Stimulated activated CD4-positive, alpha-beta T cell treated with anti-CD3 and anti-CD28 coated beads, TNF-alpha, amount 100 ng/mL, for 1 hour (primary cell): ENCODE measurements at regions not wholly inside any gene's neighbourhood (a gene's known extent, or its start where the extent isn't known, plus 50 kb on each side); places are given as distances from the start of the nearest gene placed in this dataset.
"Not testable (repeated sequence)": the region's sequence is repeated elsewhere in the genome, so short reads cannot be mapped to it uniquely, and the experiment has no call there.

Source experiments
- DNase-seq, 3 donors: peaks; one replicate each; pipeline ENCODE4 v3.0.0-alpha.2; 2020; ENCODE audit warnings: low read depth in 3 of 3, low spot score in 1 of 3

GRCh38 chr1:14424325-14425002, 174.0 kb upstream of the KAZN start:
- no peak for DNase-seq

DNA sequence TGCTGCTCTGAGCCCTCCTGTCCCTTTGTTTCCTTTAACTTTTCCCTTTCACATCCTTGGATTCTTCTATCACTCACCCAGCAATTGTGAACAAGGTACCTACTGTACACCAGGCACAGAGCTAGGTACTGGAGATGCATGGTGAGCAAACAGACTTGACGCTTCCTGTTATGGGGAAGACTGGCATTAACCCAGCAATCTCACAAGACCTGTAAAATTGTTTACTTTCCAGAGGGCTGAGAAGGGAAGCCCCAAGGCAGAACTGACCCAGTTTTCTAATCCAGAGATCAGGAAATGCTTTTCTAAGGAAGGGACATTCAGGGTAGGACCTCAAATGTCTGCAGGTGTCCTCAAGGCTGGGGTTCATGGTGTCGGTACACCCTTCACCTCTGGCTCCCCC, 171.6 kb upstream of the KAZN start:
- no peak for DNase-seq

GRCh38 chr1:14429577-14429976, 168.9 kb upstream of the KAZN start:
- DNase-seq = no peak

DNA sequence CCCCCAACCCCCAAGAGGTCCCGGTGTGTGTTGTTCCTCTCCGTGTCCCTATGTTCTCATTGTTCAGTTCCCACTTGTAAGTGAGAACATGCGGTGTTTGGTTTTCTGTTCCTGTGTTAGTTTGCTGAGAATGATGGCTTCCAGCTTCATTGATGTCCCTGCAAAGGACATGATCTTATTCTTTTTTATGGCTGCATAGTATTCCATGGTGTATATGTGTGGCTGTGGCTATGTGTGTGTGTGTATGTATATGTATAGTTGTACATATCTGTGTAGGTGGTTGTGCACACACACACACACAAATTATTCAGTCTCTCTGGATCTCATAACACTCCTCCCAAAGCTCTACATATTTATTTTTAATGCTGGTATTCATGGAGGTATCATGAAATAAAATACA, 165.8 kb upstream of the KAZN start:
- DNase-seq = not testable (repeated sequence)

DNA sequence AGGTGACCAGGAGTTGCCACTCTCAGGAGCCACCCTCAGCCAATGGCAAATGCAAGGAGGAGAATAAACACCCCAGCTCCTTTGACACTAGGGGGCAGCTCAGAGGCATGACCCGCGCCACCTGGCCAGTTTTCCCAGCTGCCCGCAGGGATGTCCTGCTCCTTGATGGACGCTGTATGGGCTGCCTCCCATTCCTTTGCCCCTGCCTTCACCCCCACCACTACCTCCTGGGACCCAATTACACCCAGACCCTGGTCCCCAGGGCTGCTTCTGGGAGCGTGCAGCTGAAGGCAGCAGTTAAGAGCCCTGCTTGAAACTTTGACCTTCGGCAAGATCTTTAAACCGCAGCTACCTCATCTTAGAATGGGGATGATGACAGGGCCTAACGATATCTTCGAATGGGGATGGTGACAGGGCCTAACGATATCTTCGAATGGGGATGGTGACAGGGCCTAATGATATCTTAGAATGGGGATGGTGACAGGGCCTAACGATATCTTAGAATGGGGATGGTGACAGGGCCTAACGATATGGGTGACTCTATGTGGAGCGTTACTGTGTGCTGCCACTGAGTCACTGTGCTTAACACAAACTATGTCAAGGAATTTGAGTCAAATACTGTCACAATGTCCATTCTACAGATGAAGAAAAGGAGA, 163.0 kb upstream of the KAZN start:
- no peak for DNase-seq

DNA sequence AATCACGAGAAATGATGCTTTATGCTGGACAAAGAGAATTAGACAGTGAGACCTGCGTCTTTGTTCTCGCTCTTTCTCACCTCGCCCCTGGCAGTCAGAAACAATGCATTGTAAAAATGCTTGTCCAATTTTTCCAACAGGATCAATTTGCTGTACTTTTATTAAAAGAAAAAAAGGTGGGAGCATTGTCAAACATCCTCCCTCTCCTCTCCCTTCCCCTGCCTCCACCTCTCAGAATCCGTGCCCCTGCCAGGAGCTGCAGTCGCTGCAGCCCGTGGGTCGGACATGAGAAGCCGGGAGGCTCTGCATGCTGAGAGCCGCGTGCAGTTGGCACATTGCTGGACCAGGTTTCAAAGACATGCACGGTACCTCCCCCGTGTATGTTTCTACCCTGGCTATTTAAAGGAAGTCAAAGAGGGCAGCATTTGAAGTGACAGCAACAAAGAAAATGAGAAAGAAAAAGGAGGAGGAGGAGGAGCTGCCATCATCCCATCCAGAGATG, 161.0 kb upstream of the KAZN start:
- DNase-seq = no peak

DNA sequence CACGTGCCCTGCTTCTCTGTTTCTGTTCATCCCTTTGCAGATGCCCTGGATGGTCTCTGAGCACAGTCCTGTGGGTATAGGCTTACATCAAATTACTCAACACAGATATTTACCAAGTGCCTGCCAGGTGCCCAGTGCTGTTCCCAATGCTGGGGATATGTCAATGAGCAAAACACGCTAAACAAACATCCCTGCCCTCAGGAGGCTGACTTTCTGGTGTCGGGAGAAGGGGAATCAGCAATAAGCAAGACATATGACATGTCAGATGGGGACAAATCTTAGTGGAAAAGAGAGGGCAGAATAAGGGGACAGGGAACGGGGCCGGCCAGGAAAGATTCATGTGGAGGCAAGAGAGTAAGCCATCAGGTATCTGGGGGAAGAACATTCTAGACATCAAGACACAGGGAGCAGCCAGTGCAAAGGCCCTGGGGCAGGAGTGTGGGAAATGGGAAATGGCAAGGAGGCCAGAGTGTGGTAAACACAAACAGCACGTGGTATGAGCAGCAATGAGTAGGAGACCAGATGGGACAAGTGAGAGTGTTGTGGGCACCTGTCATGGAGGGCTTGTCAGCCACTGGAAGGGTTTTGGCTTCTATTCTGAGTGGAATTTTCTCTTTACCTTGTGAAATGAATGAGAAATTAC, 160.2 kb upstream of the KAZN start:
- no peak for DNase-seq

DNA sequence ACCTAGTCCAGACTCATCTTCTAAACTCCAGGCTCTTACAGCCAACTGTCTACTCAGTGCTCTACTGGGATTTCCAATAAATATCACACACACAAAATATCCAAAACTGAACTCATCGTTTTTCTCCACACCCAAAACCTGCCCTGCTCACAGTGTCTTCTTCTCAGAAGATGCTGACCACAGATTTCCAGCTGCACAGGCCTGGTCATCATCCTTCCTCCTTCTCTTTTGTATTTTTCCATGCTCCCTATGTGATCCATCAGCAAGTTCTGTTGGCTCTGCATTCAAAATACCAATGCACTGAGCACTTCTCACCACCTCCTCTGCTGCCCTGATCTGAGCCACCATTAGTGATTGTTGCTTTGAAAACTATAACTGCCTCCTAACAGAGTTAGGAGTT, 159.5 kb upstream of the KAZN start:
- no peak for DNase-seq

GRCh38 chr1:14440166-14440565, 158.3 kb upstream of the KAZN start:
- no peak for DNase-seq

DNA sequence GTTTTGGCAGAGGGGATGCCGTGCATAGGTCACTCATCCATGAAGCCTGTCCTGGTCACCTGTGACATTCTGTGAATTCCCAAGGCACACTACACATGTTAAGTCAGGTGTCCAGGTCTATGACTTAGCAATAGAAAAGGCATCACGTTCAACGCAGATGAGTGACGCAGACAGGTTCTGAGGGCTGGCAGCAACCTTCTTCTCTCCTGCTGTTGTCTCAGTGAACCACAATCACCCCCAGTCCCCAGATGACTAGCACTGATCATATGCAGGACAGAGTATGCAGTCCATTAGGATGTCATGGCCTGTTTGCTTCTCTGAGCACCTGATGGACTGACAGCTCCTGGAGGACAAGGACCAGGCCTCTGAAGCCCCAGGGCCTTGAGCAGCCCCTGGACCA, 157.8 kb upstream of the KAZN start:
- no peak for DNase-seq

GRCh38 chr1:14441302-14441741, 157.2 kb upstream of the KAZN start:
- no peak for DNase-seq

DNA sequence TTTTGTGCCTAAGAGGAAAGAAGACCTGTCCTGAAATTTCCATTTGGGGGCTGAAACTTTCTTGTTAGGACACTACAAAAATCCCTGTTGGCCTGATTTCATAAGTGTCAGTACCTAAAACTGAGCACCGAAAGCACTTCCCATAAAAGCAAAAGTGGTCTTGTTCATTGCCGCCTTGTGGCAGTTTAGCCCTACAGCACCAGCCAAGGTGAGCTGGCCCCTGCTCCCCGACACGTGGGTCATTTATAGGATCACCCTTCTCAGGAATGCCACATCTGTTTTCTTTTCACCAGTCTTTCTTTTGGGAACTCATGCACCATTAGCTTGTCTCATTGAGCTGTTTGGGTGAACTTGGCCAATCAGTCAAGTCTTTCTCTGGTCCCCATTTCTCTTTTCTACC, 155.8 kb upstream of the KAZN start:
- no peak for DNase-seq

DNA sequence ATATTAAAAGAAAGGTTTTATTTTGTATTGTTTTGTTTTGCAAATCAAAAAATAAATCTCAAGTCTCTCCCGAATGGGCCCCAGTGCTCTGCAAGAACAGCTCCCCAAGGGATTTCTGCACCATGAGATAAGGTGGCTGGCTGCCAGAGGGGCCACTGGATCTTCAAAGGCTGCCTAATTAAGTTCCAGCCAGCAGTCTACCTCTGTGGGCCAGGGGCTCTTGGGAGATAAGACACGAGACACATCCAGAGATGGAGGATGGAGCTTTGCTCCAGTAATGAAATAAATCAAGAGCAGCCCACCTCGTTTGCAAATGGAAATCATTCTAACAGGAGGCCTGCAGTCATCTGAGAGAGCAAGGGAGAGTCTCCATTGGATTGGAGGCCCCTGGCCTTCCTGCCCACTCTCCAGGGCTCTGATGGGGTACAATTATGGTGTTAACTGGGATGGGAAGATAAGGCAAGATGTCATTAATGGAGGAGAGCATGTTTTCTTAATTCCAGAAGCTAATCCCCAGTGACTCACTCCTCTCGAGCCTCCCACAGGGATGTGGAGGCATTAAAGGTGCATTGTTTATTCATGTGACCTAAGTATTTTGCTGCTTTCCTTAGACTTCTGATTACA, 155.2 kb upstream of the KAZN start:
- DNase-seq = no peak

DNA sequence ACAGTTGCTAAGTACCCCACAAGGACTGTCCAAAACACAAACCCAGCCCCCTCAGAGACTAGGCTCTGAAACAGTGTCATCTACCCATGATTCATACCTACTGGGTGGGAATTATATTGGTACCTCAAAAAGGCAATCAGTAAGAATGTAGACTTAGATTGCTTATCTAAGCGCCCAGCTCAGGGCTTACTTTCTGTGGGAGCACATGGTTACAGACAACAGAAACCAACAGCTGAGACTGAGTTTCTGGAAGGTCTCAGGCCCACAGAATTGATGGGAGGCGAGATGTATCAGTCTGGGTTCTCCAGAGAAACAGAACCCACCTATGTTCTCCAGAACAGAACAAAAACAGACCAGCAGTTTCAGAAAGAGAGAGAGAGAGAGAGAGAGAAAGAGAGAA, 147.3 kb upstream of the KAZN start:
- DNase-seq = no peak

DNA sequence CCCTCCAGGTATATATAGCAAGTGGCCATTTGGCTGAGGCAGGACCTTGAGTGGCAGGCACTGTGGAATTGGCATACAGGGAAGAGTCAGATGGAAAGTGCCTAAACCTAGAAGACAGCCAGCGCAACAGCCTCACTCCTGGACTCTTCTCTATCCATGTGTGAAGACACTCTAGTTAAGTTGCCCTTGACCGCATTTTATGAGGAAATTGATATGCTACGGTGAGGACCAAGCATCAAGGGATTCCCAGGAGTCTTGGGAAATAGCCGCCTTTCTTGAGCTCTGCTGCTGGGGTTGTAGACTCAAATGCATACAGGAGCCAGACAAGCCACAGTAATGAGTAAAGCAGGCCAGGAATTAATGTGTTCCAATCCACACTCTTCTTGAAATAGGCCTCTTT, 145.9 kb upstream of the KAZN start:
- DNase-seq = no peak

- DNase-seq = no peak
These were observed 138.3 kb upstream of the KAZN start for GRCh38 chr1:14460173-14460572.

GRCh38 chr1:14462851-14463250, 135.6 kb upstream of the KAZN start:
- DNase-seq = no peak

DNA sequence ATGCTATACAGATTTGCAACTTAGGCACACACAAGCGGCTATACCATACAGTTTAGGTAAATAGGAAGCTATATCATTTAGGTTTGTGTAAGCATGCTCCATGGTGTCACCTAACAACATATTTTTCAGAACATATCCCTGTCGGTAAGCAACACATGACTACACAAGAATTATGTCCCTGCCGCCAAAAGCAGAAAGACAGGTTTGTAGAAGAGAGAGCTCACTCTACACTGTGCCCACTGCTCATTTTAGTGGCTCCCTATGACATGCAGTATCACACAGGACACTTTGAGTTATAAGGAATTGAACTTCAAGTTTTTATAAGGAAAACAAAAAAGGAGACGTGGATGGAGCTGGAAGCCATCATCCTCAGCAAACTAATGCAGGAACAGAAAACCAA, 132.5 kb upstream of the KAZN start:
- DNase-seq = no peak

GRCh38 chr1:14467112-14467511, 131.4 kb upstream of the KAZN start:
- DNase-seq = no peak

DNA sequence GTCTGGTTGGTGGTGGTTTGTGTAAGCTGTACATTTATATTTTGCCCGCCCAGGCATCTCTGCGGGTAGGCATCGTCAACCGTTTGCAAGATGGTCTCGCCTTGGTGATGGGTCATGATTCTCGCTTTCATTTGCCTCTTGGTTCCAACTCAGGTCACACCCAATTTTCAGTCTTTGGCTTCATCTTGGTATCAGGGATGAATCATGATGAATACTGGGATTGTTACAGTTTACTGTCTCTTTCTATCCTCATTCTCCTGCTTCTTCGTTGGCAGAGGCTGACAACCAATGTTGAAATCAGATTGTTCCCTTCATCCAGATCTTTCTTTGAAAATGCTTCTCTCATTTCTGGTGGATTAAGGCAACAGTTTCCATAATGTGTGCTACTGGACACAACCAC, 129.7 kb upstream of the KAZN start:
- no peak for DNase-seq

DNA sequence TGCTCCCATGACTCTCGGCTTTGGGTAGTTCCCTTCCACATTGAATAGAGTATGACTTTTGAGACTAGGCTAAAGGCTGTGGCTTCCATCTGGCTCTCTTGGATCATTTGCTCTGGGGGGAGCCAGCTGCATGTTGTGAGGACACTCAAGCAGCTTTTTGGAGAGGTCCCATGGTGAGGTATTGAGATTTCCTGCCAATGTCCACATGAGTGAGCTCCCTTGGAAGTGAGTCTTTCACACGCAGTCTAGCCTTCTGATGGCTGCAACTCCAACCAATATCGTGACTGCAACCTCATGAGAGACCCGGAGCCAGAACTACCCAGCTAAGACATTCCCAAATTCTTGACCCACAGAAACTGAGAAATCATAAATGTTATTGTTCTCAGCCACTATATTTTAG, 127.7 kb upstream of the KAZN start:
- no peak for DNase-seq

DNA sequence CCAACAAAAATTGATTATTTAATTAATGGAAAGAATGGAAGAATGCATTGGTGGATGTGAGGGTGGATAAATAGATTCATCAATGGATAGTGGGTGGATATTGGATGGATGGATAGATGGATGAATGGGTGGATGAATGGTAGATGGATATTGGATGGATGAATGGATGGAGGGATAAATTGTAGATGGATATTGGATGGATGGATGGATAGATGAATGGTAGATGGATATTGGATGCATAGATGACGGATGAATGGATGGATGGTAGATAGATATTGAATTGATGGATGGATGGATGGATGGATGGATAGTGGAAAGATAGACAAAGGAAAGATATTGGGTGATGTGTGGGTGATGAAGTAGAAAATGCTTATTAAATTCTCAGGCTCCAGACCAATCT, 123.6 kb upstream of the KAZN start:
- DNase-seq = no peak
